T-cell (primary cell): ENCODE measurements at regions not wholly inside any gene's neighbourhood (a gene's known extent, or its start where the extent isn't known, plus 50 kb on each side); places are given as distances from the start of the nearest gene placed in this dataset.

ENCODE experiments used
- ATAC-seq, 4 experiments: fragments of 200-7000 bp in 3 of 4; fragments of 150-1000 bp in 1 of 4; cut with Tn5 transposase; replicated peaks in 1 of 4; 1 replicate in 3 of 4; 2 replicates in 1 of 4; pipeline ENCODE4 v1.10.0; 2021; ENCODE audit warnings: moderate library complexity in 3 of 4, mild to moderate bottlenecking in 2 of 4, moderate number of reproducible peaks in 1 of 4
- CTCF ChIA-PET, 2 donors: fragments of 300-600 bp; sonication (Branson Sonifier 250); formaldehyde crosslinking; loops; one replicate each; lab custom pipeline; 2022; ENCODE audit warnings: antibody characterized with exemption in 2 of 2; lab: Charles Lee
- POLR2A ChIA-PET, 2 donors: fragments of 300-600 bp; sonication (Branson Sonifier 250); formaldehyde crosslinking; loops; one replicate each; lab custom pipeline; 2022; ENCODE audit warnings: antibody characterized with exemption in 2 of 2; lab: Charles Lee
- DNase-seq, 35 experiments: peaks; one replicate each; pipeline versions ENCODE4 v3.0.0 to v3.0.0-alpha.2; 2013 to 2023
- H3K27ac ChIP-seq: one replicate; pipeline ENCODE4 v1.5.1; 2013; ENCODE audit warnings: low read length
- H3K27me3 ChIP-seq, 2 experiments: replicated peaks in 1 of 2; 1 replicate in 1 of 2; 2 replicates in 1 of 2; pipeline versions ENCODE4 v1.6.1 to v1.7.0; 2013; ENCODE audit warnings: low read length in 1 of 2, mixed read lengths in 1 of 2; ENCODE audit not compliant: control insufficient read depth in 2 of 2, insufficient read depth in 2 of 2; ENCODE audit errors: extremely low read depth in 1 of 2
- H3K36me3 ChIP-seq, 2 donors: 1 replicate in 1 of 2; 2 replicates in 1 of 2; pipeline versions ENCODE4 v1.6.1 to v1.7.0; 2013; ENCODE audit warnings: low read length in 1 of 2; ENCODE audit not compliant: control insufficient read depth in 2 of 2, insufficient read depth in 1 of 2; ENCODE audit errors: extremely low read depth in 1 of 2
- H3K4me1 ChIP-seq, 2 experiments: 1 replicate in 1 of 2; 2 replicates in 1 of 2; pipeline versions ENCODE4 v1.6.1 to v1.7.0; 2013; ENCODE audit warnings: low read length in 2 of 2, mixed read lengths in 1 of 2; ENCODE audit not compliant: insufficient read depth in 2 of 2, control insufficient read depth in 1 of 2; ENCODE audit errors: extremely low read depth in 1 of 2
- H3K4me3 ChIP-seq, 2 donors: 1 replicate in 1 of 2; 2 replicates in 1 of 2; pipeline versions ENCODE4 v1.5.1 to v1.7.0; 2013; ENCODE audit warnings: mild to moderate bottlenecking in 2 of 2, low read length in 1 of 2, moderate library complexity in 1 of 2; ENCODE audit not compliant: control insufficient read depth in 1 of 2; ENCODE audit errors: extremely low read depth in 1 of 2
- H3K9me3 ChIP-seq: 2 replicates; pipeline ENCODE4 v1.7.0; 2013
- H3K27ac Mint-ChIP-seq, 2 donors: one replicate each; pipeline ENCODE4 v1.8.0; 2020 to 2021; ENCODE audit warnings: mild to moderate bottlenecking in 2 of 2, mixed read lengths in 2 of 2
- H3K27me3 Mint-ChIP-seq, 2 donors: one replicate each; pipeline ENCODE4 v1.8.0; 2021 to 2022; ENCODE audit warnings: mixed read lengths in 2 of 2
- H3K36me3 Mint-ChIP-seq: one replicate; pipeline ENCODE4 v1.8.0; 2021; ENCODE audit warnings: mixed read lengths
- H3K4me1 Mint-ChIP-seq, 3 donors: one replicate each; pipeline ENCODE4 v1.8.0; 2020 to 2022; ENCODE audit warnings: mixed read lengths in 3 of 3, mild to moderate bottlenecking in 1 of 3
- H3K4me3 Mint-ChIP-seq, 3 donors: one replicate each; pipeline ENCODE4 v1.8.0; 2020 to 2022; ENCODE audit warnings: mild to moderate bottlenecking in 3 of 3, mixed read lengths in 3 of 3, moderate library complexity in 3 of 3
- H3K9me3 Mint-ChIP-seq, 3 donors: one replicate each; pipeline ENCODE4 v1.8.0; 2020 to 2022; ENCODE audit warnings: mixed read lengths in 3 of 3
- WGBS: methylation state at CpG from one replicate; pipeline ENCODE4 v1.1.5; 2013; ENCODE audit warnings: missing lambda C conversion rate; ENCODE audit not compliant: insufficient coverage; 5-methylcytosine and 5-hydroxymethylcytosine counted together

DNA sequence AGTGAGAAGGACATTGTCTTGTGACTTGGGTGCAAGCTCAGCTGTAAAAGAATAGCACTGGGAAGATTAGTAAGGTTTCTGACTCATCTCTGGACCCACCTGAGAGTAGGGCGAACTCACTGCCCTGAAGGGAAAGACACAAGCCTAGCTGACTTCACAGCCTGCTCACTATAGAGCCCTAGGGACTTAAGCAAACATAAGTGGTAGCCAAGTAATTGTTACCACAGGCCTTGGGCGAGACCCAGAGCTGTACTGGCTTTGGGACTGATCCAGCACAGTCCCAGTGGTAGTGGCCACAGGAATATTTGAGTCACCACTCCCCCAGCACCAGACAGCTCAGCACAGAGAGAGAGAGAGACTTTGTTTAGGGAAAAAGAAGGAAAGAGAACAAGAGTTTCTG is 429.9 kb downstream of the TBL1XR1 start:
- H3K4me3 ChIP-seq = no peak overlapping the region
- no peaks in the 10 kb centered on the region for H3K36me3 ChIP-seq
- peaks cover 6 to 21% (median 13%) of the 10 kb centered on the region in 3 donors for H3K9me3 Mint-ChIP-seq
- no peaks in the 10 kb centered on the region for H3K4me1 ChIP-seq
- DNase-seq (no peak), ATAC-seq (no peak)
- H3K36me3 Mint-ChIP-seq = no peaks in the 10 kb centered on the region
- no peak overlapping the region for H3K4me3 Mint-ChIP-seq
- H3K27me3 Mint-ChIP-seq = peaks cover 0 to 4% of the 10 kb centered on the region in 2 donors
- ChIA-PET POLR2A (no interaction called here), CTCF (no interaction called here)
- H3K27ac Mint-ChIP-seq = no peak overlapping the region
- H3K9me3 ChIP-seq = no peaks in the 10 kb centered on the region
- H3K27me3 ChIP-seq = no peaks in the 10 kb centered on the region
- no peak overlapping the region for H3K27ac ChIP-seq
- WGBS = 67% methylated on average over 1 of the region's 2 CpGs
- no peaks in the 10 kb centered on the region for H3K4me1 Mint-ChIP-seq

DNA sequence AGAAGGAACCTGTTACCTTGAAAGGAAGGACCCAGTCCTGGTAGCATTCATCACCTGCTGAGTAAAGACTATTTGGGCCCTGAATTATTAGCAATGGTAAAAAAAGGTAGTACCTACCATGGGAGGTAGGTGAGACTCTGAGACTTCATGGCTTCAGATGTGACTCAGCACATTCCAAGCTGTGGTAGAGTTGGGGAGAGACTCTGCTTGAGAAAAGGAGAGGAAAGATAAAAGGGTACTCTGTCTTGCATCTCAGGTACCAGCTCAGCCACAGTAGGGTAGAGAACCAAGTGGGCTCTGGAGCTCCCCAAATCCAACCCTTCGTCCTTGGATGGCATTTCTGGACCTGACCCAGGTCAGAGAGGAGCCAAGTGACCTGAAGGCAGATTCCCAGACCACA is 430.4 kb downstream of the TBL1XR1 start:
- DNase-seq (no peak), ATAC-seq (no peak)
- H3K4me3 ChIP-seq = no peak overlapping the region
- H3K36me3 ChIP-seq = no peaks in the 10 kb centered on the region
- Mint-ChIP-seq H3K9me3 (peaks cover 4 to 17% (median 13%) of the 10 kb centered on the region in 3 donors), H3K27ac (no peak overlapping the region), H3K36me3 (no peaks in the 10 kb centered on the region), H3K4me1 (no peaks in the 10 kb centered on the region), H3K4me3 (no peak overlapping the region), H3K27me3 (peaks cover 0 to 4% of the 10 kb centered on the region in 2 donors)
- H3K9me3 ChIP-seq = no peaks in the 10 kb centered on the region
- ChIA-PET CTCF (interaction anchor here in 1 of 2 donors (0.6 kb wide), 1 partner anchor 1168 kb away, joined by 3 read pairs; no protein-coding TSS in a partner anchor), POLR2A (no interaction called here)
- no peaks in the 10 kb centered on the region for H3K4me1 ChIP-seq
- no peak overlapping the region for H3K27ac ChIP-seq
- no peaks in the 10 kb centered on the region for H3K27me3 ChIP-seq
- 33% methylated on average over 1 of the region's 1 CpG for WGBS

DNA sequence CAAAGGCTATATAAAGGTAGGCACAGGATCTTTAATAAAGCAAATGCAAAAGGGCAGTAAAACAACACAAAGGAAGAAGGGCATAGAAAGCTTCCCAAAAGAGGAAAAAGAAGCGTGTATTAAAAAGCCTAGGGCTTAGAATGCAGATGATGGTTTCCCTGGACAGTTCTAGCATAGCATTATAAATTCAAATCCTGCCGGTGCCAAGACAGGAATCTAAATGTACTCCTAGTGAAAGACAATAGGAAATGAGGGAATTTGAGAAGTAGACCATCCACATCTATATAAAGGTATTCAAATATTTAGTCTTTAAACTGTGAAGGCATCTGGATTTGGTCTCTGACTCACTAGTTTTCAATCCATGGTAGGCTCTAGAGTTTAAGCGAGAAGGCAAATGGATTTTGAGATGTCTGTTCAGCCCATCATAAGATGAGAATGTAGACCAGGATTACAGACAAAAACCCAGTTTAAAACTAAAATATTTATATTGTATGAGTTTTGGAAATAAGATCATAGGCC is 431.8 kb downstream of the TBL1XR1 start:
- no peak for ATAC-seq

DNA sequence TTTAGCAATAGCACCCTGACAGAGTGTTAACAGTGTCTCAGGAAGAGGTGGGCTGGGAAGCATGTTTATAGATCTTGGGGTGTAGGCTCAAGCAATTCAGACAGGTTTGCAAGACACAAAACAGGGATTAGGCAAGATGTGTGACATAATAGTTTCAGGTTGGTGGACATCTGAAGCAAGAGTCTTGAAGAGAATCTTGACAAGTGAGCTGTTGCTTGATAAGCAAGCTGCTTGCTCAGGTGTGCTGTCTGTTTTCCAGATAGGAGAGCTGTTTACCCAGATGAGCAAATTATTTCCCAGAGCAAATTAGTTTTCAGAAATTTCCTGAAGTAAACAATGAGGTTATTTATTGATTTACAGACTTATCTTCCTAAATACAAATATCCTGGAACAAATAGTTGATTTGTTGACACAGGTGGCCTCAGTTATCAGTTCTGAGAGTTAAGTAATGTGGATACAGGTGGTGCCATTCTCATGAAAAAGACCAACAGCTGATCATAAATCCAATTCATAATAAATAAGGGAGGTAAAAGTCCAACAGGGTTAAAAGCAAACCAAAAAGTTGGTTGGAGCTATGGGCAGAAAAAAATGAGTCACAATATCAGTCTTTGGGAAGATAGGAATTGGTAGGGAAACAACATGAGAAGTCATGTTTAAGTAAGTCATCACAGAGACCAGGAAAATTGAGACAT is 437.3 kb downstream of the TBL1XR1 start:
- H3K27me3 Mint-ChIP-seq = no peaks in the 10 kb centered on the region
- H3K36me3 Mint-ChIP-seq = no peaks in the 10 kb centered on the region
- no peak for DNase-seq
- H3K4me1 Mint-ChIP-seq = no peaks in the 10 kb centered on the region
- ATAC-seq = no peak
- no peaks in the 10 kb centered on the region for H3K9me3 ChIP-seq
- no peaks in the 10 kb centered on the region for H3K9me3 Mint-ChIP-seq
- H3K27me3 ChIP-seq = no peaks in the 10 kb centered on the region
- no peak overlapping the region for H3K27ac ChIP-seq
- H3K4me1 ChIP-seq = no peaks in the 10 kb centered on the region
- CTCF ChIA-PET = no interaction called here
- H3K4me3 ChIP-seq = no peak overlapping the region
- no peaks in the 10 kb centered on the region for H3K36me3 ChIP-seq
- H3K27ac Mint-ChIP-seq = no peak overlapping the region
- no peak overlapping the region for H3K4me3 Mint-ChIP-seq
- POLR2A ChIA-PET = no interaction called here

More for the DNA sequence above, 431.8 kb downstream of the TBL1XR1 start:
- no peaks in the 10 kb centered on the region for H3K4me1 ChIP-seq
- Mint-ChIP-seq H3K27ac (no peak overlapping the region), H3K4me1 (no peaks in the 10 kb centered on the region), H3K27me3 (peaks cover 0 to 4% of the 10 kb centered on the region in 2 donors), H3K36me3 (no peaks in the 10 kb centered on the region), H3K4me3 (no peak overlapping the region), H3K9me3 (peaks cover 4 to 17% (median 13%) of the 10 kb centered on the region in 3 donors)
- no CpG with 5 or more reads among the region's 3 CpGs for WGBS
- no peaks in the 10 kb centered on the region for H3K9me3 ChIP-seq
- no peaks in the 10 kb centered on the region for H3K27me3 ChIP-seq
- ChIA-PET POLR2A (no interaction called here), CTCF (no interaction called here)
- no peak overlapping the region for H3K4me3 ChIP-seq
- no peak for DNase-seq
- H3K36me3 ChIP-seq = no peaks in the 10 kb centered on the region
- H3K27ac ChIP-seq = no peak overlapping the region

DNA sequence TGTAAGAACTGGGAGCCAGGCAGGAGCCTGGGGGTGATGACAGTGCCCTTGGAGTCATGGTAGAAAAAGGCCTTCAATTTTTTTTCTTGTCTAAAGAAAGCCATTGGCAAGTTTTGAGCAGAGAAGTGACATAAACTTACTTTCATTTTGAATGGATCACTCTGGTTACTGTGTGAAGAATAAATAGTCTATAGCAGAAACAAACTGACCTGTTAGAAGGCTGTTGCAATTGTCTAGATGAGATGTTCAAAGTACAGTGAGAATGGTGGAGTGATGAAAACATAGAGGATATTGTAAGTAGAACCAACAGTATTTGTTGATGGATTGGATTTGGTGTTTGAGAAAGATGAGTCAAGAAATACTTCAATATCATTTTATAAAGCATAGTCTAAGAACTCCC is 439.9 kb downstream of the TBL1XR1 start:
- DNase-seq = no peak
- ATAC-seq = no peak
- Histone ChIP-seq H3K4me1 (no peaks in the 10 kb centered on the region), H3K9me3 (no peaks in the 10 kb centered on the region), H3K27me3 (no peaks in the 10 kb centered on the region), H3K4me3 (no peak overlapping the region), H3K36me3 (no peaks in the 10 kb centered on the region), H3K27ac (no peak overlapping the region)
- Mint-ChIP-seq H3K4me3 (no peak overlapping the region), H3K27ac (no peak overlapping the region), H3K4me1 (no peaks in the 10 kb centered on the region), H3K9me3 (no peaks in the 10 kb centered on the region), H3K36me3 (no peaks in the 10 kb centered on the region), H3K27me3 (peaks cover 0 to 4% of the 10 kb centered on the region in 2 donors)
- ChIA-PET POLR2A (interaction anchor here in 1 of 2 donors (0.6 kb wide), 1 partner anchor 652 kb away, joined by 3 read pairs; no protein-coding TSS in a partner anchor), CTCF (no interaction called here)

DNA sequence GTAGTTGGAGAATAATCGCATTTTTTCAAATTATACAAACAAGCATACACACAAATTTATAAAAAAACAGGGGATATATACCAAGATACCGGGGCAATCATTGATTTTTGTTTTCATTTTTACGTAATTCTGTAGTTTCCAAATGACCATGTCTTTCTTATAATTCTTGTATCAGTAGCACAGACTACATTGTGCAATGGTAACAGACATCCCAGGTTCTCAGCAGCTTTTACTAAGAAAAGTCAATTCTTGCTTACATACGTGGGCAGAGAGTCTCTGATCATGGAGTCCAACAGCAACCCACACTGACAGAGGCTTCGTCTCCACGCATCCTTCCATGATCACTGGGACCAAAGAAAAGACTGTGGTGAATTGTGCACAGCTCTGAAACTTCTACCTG is 441.3 kb downstream of the TBL1XR1 start:
- H3K27ac Mint-ChIP-seq = no peak overlapping the region
- no peaks in the 10 kb centered on the region for H3K36me3 Mint-ChIP-seq
- no peaks in the 10 kb centered on the region for H3K36me3 ChIP-seq
- ATAC-seq (no peak), DNase-seq (no peak)
- no peaks in the 10 kb centered on the region for H3K27me3 ChIP-seq
- H3K4me1 Mint-ChIP-seq = no peaks in the 10 kb centered on the region
- no peaks in the 10 kb centered on the region for H3K9me3 ChIP-seq
- no peaks in the 10 kb centered on the region for H3K4me1 ChIP-seq
- peaks cover 4 to 6% of the 10 kb centered on the region in 2 donors for H3K27me3 Mint-ChIP-seq
- H3K4me3 ChIP-seq = no peak overlapping the region
- peaks cover 0 to 5% (median 4%) of the 10 kb centered on the region in 3 donors for H3K9me3 Mint-ChIP-seq
- no peak overlapping the region for H3K27ac ChIP-seq
- no peak overlapping the region for H3K4me3 Mint-ChIP-seq
- ChIA-PET CTCF (no interaction called here), POLR2A (no interaction called here)
- 86% methylated on average over 2 of the region's 6 CpGs for WGBS
